Gastroesophageal sphincter (tissue), 4 donors: ENCODE measurements at regions not wholly inside any gene's neighbourhood (a gene's known extent, or its start where the extent isn't known, plus 50 kb on each side); places are given as distances from the start of the nearest gene placed in this dataset.

ENCODE experiments used
- ATAC-seq: fragments of 150-250 bp; one replicate; pipeline ENCODE4 v1.9.1; 2016; ENCODE audit warnings: mild to moderate bottlenecking, moderate library complexity
- H3K27ac ChIP-seq, 4 donors: fragments of 200-600 bp; sonication (generic) in 3 of 4; 1 replicate in 3 of 4; 2 replicates in 1 of 4; pipeline ENCODE4 v1.5.1; 2016 to 2019
- H3K27me3 ChIP-seq: fragments of 200-600 bp; sonication (generic); one replicate; pipeline ENCODE4 v1.5.1; 2019
- H3K36me3 ChIP-seq, 2 donors: fragments of 200-600 bp; sonication (generic); one replicate each; pipeline ENCODE4 v1.5.1; 2019; ENCODE audit warnings: control low read depth in 1 of 2
- H3K4me1 ChIP-seq, 3 donors: fragments of 200-600 bp; sonication (generic); 1 replicate in 2 of 3; 2 replicates in 1 of 3; pipeline ENCODE4 v1.5.1; 2016 to 2019; ENCODE audit warnings: control low read depth in 2 of 3
- H3K4me3 ChIP-seq, 2 donors: fragments of 200-600 bp; sonication (generic); one replicate each; pipeline ENCODE4 v1.5.1; 2019; ENCODE audit warnings: mild to moderate bottlenecking in 1 of 2, moderate library complexity in 1 of 2
- H3K9me3 ChIP-seq, 3 donors: fragments of 200-600 bp; sonication (generic); one replicate each; pipeline ENCODE4 v1.5.1; 2017 to 2019; ENCODE audit warnings: control low read depth in 2 of 3
- CTCF ChIP-seq, 4 experiments: fragments of 200-600 bp in 2 of 4; fragments of 450-650 bp in 2 of 4; sonication (generic) in 1 of 4; IDR thresholded peaks; one replicate each; pipeline ENCODE4 v1.5.1; 2017 to 2019; ENCODE audit warnings: antibody characterized with exemption in 4 of 4, mild to moderate bottlenecking in 2 of 4, moderate library complexity in 2 of 4
- EP300 ChIP-seq: sonication (generic); formaldehyde crosslinking; IDR thresholded peaks from one replicate; pipeline ENCODE4 v1.6.1; 2017; ENCODE audit warnings: antibody characterized with exemption, mild to moderate bottlenecking
- POLR2A ChIP-seq, 2 donors: fragments of 450-650 bp; IDR thresholded peaks; one replicate each; pipeline ENCODE4 v1.6.1; 2017; ENCODE audit warnings: antibody characterized with exemption in 2 of 2, mild to moderate bottlenecking in 2 of 2, moderate library complexity in 1 of 2
- POLR2AphosphoS5 ChIP-seq: sonication (generic); formaldehyde crosslinking; IDR thresholded peaks from one replicate; pipeline ENCODE4 v1.6.1; 2017; ENCODE audit warnings: antibody characterized with exemption
- whole genome bisulfite sequencing, 2 donors: methylation state at CpG; one replicate each; pipeline ENCODE4 v1.1.5; 2018; ENCODE audit warnings: low coverage in 1 of 2; 5-methylcytosine and 5-hydroxymethylcytosine counted together

- H3K27ac ChIP-seq: no peak overlapping the region
- no peak overlapping the region for H3K4me3 ChIP-seq
- no peaks in the 10 kb centered on the region for H3K36me3 ChIP-seq
- H3K9me3 ChIP-seq: no peaks in the 10 kb centered on the region
- ATAC-seq: no peak
- H3K27me3 ChIP-seq: peaks cover 15% of the 10 kb centered on the region
- WGBS, 2 donors: 80 to 100% methylated on average over 1 to 6 of the region's 6 CpGs
- no peak for TF ChIP-seq CTCF (IDR thresholded peaks at IDR 0.05)
- no peak for TF ChIP-seq POLR2AphosphoS5
- TF ChIP-seq EP300: no peak
- no peak for TF ChIP-seq POLR2A (IDR thresholded peaks at IDR 0.05)
- no peaks in the 10 kb centered on the region for H3K4me1 ChIP-seq
Measured at GRCh38 chr22:35010543-35010942, 55.4 kb upstream of the ISX start.

GRCh38 chr22:35014812-35015211 lies 51.1 kb upstream of the ISX start:
- no peak for ATAC-seq
- Histone ChIP-seq H3K27ac (no peak overlapping the region), H3K4me3 (no peak overlapping the region), H3K9me3 (no peaks in the 10 kb centered on the region), H3K27me3 (peaks cover 3% of the 10 kb centered on the region), H3K4me1 (no peaks in the 10 kb centered on the region), H3K36me3 (no peaks in the 10 kb centered on the region)
- WGBS, 2 donors: 73 to 76% methylated on average over 3 to 9 of the region's 9 CpGs
- no peak for TF ChIP-seq EP300
- TF ChIP-seq POLR2A (IDR thresholded peaks at IDR 0.05): no peak
